Cerebellar nuclear complex (tissue), 1 donor: ENCODE measurements at regions not wholly inside any gene's neighbourhood (a gene's known extent, or its start where the extent isn't known, plus 50 kb on each side); places are given as distances from the start of the nearest gene placed in this dataset.
"Not testable (repeated sequence)": the region's sequence is repeated elsewhere in the genome, so short reads cannot be mapped to it uniquely, and the experiment has no call there.

Source experiments
- DNase-seq, 2 experiments: peaks; one replicate each; lab custom pipeline; 2025; lab: John Stamatoyannopoulos, UW

- DNase-seq = no peak
Measured at GRCh38 chr14:53398616-53399015, 245.5 kb upstream of the DDHD1 start.

GRCh38 chr14:53395267-53395666 lies 242.1 kb upstream of the DDHD1 start:
- not testable (repeated sequence) for DNase-seq

DNA sequence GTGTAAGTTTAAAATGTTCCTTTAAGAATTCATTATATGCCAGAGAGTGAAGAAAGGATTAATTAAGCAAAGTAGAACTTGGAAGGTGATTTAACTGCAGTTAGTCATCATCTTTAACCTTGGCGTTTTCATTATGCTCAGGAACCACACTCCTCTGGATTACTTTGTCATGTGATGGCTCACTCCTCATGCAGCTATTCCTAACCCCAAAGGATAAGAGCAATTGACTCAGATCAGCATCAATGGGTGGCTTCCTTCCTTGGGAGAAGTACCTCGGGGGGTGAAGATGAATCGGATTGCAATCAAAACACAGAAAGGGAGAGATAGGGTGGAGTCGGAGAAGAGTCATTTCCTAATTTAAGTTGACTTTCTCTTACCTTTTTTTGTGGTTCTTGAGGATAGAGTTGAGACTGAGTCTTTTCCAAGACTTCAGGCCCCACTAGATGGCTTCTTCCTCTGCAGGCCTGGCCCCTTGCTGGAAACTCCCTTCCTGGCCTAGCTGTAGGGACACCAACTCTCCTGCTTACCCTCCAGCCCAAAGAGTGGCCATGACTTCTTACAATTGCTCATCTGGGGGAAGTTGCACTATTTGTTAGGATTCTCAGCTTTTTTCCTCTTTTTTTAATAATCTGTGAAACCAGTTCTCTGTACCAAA lies 238.6 kb upstream of the DDHD1 start:
- DNase-seq = no peak

DNA sequence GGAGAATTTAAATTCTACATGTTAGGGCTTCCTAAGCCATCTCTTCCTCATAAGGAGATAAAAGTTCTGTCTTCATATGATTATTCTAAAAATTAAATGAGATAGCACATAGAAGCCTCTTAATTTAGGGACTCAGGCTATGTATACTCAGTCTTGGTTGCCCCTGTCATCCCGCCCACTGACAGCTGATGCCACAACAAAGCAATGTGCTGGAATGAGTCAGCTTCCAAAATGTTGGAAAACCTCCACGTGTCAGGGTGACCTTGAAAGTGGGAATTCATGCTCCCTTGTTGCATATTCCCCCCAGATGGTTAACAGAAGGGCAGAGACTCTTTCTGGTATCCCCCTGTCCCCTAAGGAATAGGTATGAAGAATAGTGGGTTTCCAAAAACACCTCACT lies 238.0 kb upstream of the DDHD1 start:
- no peak for DNase-seq

DNA sequence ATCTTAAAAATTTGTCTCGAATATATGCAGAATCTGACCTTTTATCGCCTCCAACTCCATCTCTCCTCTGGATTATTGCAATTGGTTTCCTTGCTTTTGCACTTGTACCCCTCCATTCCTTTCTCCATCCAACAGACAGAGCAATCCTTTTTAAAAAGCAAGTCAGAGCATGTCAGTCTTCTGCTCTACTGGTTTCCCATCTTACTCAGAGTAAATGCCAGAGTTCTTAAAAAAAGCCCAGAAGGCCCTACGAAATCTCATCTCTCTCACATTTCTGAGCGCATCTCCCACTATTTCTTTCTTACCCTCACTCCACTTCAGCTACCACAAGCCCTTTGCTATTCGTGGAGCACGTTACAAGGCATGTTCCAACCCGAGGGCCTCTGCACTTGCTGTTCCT lies 236.9 kb upstream of the DDHD1 start:
- DNase-seq = no peak

DNA sequence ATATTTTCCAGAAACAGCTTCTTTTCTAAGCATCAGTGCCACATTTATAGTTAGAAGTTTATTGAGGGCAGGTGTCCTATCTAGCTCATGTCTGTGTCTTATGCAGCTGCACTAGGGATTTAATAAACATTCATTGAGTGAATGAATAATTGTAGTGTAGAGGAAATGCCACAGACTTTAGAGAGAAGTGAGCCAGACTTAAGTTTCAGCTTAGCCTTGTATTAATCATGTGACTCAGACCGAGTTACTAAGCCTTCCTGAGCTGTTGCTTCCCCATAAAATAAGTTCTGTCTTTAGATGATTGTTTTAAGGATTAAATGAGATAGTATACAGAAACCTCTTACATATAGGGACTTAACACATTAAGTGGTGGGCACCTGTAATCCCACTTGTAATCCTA lies 236.1 kb upstream of the DDHD1 start:
- DNase-seq = no peak

- DNase-seq = no peak
Measured at GRCh38 chr14:53386362-53386761, 233.2 kb upstream of the DDHD1 start.

GRCh38 chr14:53384536-53384935 lies 231.4 kb upstream of the DDHD1 start:
- DNase-seq = no peak

- DNase-seq = no peak
Measured at GRCh38 chr14:53384073-53384472, 230.9 kb upstream of the DDHD1 start.

- no peak for DNase-seq
Measured at GRCh38 chr14:53381895-53382294, 228.8 kb upstream of the DDHD1 start.

- DNase-seq = no peak
Measured at GRCh38 chr14:53380867-53381225, 227.7 kb upstream of the DDHD1 start.

DNA sequence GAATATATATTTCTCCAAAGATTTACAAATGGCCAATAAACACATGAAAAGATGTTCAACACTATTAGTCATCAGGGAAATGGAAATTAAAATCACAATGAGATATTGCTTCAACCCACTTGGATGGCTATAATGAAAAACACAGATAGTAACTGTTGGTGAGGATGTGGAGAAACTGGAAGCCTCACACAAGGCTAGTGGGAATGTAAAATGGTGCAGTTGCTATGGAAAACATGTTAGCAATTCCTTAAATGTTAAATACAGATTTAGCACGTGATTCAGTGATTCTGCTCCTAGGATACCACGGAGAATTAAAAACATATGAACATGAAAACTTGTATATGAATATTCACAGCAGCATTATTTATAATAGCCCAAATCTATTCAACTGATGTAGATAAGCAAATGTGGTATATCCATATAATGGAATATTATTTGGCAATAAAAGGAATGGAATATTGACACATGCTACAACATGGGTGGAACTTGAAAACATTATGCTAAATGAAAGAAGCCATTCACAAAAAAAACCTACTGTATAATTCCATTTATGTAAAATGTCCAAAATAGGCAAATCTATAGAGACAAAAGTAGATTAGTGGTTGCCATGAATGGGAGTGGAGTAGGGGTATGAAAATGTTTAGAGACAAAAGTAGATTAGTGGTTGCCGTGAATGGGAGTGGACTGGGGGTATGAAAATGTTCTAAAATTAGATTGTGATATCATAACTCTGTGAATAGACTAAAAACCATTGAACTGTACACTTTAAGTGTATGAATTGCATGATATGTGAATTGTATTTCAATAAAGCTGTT lies 227.1 kb upstream of the DDHD1 start:
- DNase-seq = no peak

DNA sequence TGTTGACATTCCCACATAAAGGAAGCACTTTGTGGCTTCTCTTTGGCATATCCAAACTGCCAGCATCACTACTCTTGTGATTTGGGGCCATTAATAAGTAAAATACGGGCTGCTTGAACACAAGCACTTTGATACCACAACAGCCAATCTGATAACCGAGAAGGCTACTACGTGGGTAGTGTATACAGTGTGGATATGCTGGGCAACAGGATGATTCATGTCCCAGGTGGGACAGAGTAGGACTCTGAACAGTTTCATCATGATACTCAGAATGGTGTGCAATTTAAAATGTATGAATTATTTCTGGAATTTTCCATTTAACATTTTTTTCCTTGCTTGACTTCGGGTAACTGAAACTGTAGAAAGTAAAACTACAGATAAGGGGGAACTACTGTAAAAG lies 225.0 kb upstream of the DDHD1 start:
- no peak for DNase-seq

DNA sequence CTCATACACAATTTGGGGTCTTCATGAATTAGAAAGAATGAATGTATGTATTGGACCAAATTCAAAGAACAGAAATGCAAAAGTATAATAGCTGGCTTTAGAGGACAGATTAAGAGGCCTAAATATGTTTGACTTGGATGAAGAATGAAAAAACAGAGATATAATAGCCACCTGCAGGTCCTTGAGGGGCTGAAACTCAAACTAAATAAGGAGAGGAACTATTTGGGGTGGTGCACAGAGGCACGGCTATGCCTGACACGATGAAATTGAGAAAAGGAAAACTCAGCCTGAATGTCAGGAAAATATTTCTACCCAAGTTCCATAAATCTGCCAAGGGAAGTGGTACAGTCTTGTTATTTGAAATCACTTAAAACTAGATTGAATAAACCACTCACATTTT lies 222.9 kb upstream of the DDHD1 start:
- no peak for DNase-seq

DNA sequence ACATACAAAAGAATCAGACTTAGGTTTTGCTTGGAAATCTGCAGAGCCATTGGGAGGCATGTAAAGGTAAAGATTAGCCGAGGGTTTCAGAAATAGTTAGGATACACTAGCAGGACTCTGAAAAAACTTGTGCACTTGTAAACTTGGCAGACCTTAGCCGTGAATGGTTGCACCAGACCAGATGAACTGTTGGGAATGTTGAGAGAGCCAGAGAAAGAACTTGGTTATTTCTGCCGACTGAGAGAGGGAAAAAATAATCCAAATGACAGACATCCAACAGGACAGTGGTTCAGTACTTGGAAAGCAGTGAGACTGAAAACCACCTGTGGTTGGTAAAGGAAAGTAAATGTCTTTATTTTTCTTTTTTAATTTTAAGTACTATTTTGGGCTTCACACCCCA lies 222.5 kb upstream of the DDHD1 start:
- DNase-seq = no peak

- DNase-seq = no peak
Measured at GRCh38 chr14:53368711-53369201, 215.6 kb upstream of the DDHD1 start.

- no peak for DNase-seq
Measured at GRCh38 chr14:53368066-53368465, 214.9 kb upstream of the DDHD1 start.

DNA sequence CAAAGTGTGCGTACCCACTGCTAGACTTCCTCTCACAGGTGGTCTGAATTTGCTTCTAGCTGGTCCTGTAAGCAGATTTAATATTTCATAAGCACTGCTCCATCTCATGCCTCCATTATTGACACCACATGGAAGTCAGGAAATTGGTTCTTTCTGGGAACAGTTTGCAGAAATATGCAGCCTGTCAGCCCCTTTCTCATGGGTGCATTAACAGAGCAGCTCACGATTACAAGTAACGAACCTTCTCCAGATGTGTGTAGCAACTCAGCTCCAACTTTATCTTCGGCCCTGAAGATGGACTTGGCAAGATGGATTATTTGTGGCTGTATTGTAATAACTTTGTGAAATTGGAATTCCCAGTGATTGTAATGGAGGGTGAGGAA lies 214.5 kb upstream of the DDHD1 start:
- DNase-seq = no peak

GRCh38 chr14:53365486-53366130 lies 212.5 kb upstream of the DDHD1 start:
- no peak for DNase-seq

GRCh38 chr14:53362916-53363315 lies 209.8 kb upstream of the DDHD1 start:
- not testable (repeated sequence) for DNase-seq

GRCh38 chr14:53360829-53361228 lies 207.7 kb upstream of the DDHD1 start:
- DNase-seq = no peak

- DNase-seq = no peak
Measured at GRCh38 chr14:53358166-53358565, 205.0 kb upstream of the DDHD1 start.
